ENCODE measurements at regions not wholly inside any gene's neighbourhood (a gene's known extent, or its start where the extent isn't known, plus 50 kb on each side); places are given as distances from the start of the nearest gene placed in this dataset.

DNA sequence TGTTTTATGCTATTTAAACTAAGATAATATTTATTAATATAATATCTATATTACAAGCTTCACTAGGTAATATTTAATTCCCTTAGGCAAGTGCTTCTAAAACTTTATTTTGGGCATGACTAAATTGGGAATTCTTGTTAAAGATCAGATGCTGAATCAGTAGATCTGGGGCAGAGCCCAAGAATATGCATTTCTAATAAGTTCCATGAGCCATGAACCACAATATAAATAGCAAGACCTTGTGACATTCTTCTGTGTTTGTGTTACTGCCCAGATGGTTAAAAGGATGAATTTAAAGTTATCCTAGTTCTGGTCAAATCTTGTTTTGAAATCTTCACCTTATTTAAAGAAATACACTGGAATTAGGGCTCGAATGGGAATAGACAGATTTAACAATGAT is 258.4 kb upstream of the CACNA2D1 start:
- Histone ChIP-seq H3K9ac (ENCODE audit: low read length in 5 of 5) (no peak overlapping the region), H3K9me3 (ENCODE audit: control insufficient read depth in 5 of 5, low read length in 5 of 5) (no peaks in the 10 kb centered on the region), H3K4me1 (ENCODE audit: control insufficient read depth in 5 of 5, insufficient read depth in 5 of 5, low read length in 5 of 5) (no peaks in the 10 kb centered on the region), H3K4me3 (ENCODE audit: low read depth in 1 of 5, low read length in 5 of 5) (no peak overlapping the region), H3K27ac (ENCODE audit: low read depth, low read length) (no peak overlapping the region), H3K27me3 (ENCODE audit: control insufficient read depth in 5 of 5, insufficient read depth in 4 of 5, low read length in 5 of 5) (no peaks in the 10 kb centered on the region), H3K36me3 (ENCODE audit: control insufficient read depth in 5 of 5, insufficient read depth in 5 of 5, low read length in 5 of 5) (no peaks in the 10 kb centered on the region)

DNA sequence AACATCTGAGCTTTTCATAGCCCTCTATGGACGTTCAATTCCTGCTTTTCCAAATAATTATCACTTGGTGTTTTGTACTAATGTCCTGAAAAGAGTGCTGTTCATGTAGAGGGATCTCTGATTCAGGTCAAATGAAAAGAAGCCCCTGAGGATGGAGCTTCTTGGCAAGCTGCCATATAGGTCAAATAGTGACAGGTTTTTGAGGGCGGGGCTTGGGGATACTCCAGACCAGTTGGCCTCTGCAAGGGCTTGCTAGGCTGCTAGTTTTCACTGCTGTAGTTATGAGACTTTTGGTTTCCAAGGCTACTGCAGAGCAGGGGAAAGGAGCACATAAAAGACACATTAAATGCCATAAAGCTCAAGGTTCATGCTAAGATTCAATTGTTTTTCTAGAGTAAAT is 257.2 kb upstream of the CACNA2D1 start:
- Histone ChIP-seq H3K9ac (ENCODE audit: low read length in 5 of 5) (no peak overlapping the region), H3K4me3 (ENCODE audit: low read depth in 1 of 5, low read length in 5 of 5) (no peak overlapping the region), H3K27me3 (ENCODE audit: control insufficient read depth in 5 of 5, insufficient read depth in 4 of 5, low read length in 5 of 5) (no peaks in the 10 kb centered on the region), H3K27ac (ENCODE audit: low read depth, low read length) (no peak overlapping the region), H3K36me3 (ENCODE audit: control insufficient read depth in 5 of 5, insufficient read depth in 5 of 5, low read length in 5 of 5) (no peaks in the 10 kb centered on the region), H3K9me3 (ENCODE audit: control insufficient read depth in 5 of 5, low read length in 5 of 5) (no peaks in the 10 kb centered on the region), H3K4me1 (ENCODE audit: control insufficient read depth in 5 of 5, insufficient read depth in 5 of 5, low read length in 5 of 5) (no peaks in the 10 kb centered on the region)

DNA sequence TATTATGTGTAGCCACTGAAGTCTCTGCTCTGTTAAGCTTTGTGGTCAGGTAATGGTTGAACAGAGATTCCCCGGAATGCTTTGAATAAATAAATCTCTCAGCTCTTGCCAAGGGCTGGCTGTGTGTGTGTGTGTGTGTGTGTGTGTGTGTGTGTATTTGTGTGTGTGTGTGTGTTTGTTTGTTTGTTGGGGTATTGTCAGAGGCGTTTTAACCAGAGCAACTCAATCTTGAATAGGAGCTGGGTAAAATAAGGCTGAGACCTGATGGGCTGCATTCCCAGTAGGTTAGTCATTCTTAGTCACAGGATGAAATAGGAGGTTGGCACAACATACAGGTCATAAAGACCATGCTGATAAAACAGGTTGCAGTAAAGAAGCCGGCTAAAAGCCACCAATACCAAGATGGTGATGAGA is 256.2 kb upstream of the CACNA2D1 start:
- H3K9me3 ChIP-seq (ENCODE audit: control insufficient read depth in 5 of 5, low read length in 5 of 5) = no peaks in the 10 kb centered on the region
- H3K36me3 ChIP-seq (ENCODE audit: control insufficient read depth in 5 of 5, insufficient read depth in 5 of 5, low read length in 5 of 5) = no peaks in the 10 kb centered on the region
- H3K4me3 ChIP-seq (ENCODE audit: low read depth in 1 of 5, low read length in 5 of 5) = no peak overlapping the region
- no peak overlapping the region for H3K9ac ChIP-seq (ENCODE audit: low read length in 5 of 5)
- no peaks in the 10 kb centered on the region for H3K4me1 ChIP-seq (ENCODE audit: control insufficient read depth in 5 of 5, insufficient read depth in 5 of 5, low read length in 5 of 5)
- no peak overlapping the region for H3K27ac ChIP-seq (ENCODE audit: low read depth, low read length)
- no peaks in the 10 kb centered on the region for H3K27me3 ChIP-seq (ENCODE audit: control insufficient read depth in 5 of 5, insufficient read depth in 4 of 5, low read length in 5 of 5)

GRCh38 chr7:82697897-82698296 is 254.3 kb upstream of the CACNA2D1 start:
- no peaks in the 10 kb centered on the region for H3K9me3 ChIP-seq (ENCODE audit: control insufficient read depth in 5 of 5, low read length in 5 of 5)
- no peak overlapping the region for H3K9ac ChIP-seq (ENCODE audit: low read length in 5 of 5)
- no peak overlapping the region for H3K4me3 ChIP-seq (ENCODE audit: low read depth in 1 of 5, low read length in 5 of 5)
- no peaks in the 10 kb centered on the region for H3K27me3 ChIP-seq (ENCODE audit: control insufficient read depth in 5 of 5, insufficient read depth in 4 of 5, low read length in 5 of 5)
- no peak overlapping the region for H3K27ac ChIP-seq (ENCODE audit: low read depth, low read length)
- H3K4me1 ChIP-seq (ENCODE audit: control insufficient read depth in 5 of 5, insufficient read depth in 5 of 5, low read length in 5 of 5) = no peaks in the 10 kb centered on the region
- no peaks in the 10 kb centered on the region for H3K36me3 ChIP-seq (ENCODE audit: control insufficient read depth in 5 of 5, insufficient read depth in 5 of 5, low read length in 5 of 5)

GRCh38 chr7:82696631-82697030 is 253.1 kb upstream of the CACNA2D1 start:
- H3K36me3 ChIP-seq (ENCODE audit: control insufficient read depth in 5 of 5, insufficient read depth in 5 of 5, low read length in 5 of 5) = no peaks in the 10 kb centered on the region
- H3K4me1 ChIP-seq (ENCODE audit: control insufficient read depth in 5 of 5, insufficient read depth in 5 of 5, low read length in 5 of 5) = no peaks in the 10 kb centered on the region
- no peaks in the 10 kb centered on the region for H3K9me3 ChIP-seq (ENCODE audit: control insufficient read depth in 5 of 5, low read length in 5 of 5)
- H3K27ac ChIP-seq (ENCODE audit: low read depth, low read length) = no peak overlapping the region
- H3K4me3 ChIP-seq (ENCODE audit: low read depth in 1 of 5, low read length in 5 of 5) = no peak overlapping the region
- H3K27me3 ChIP-seq (ENCODE audit: control insufficient read depth in 5 of 5, insufficient read depth in 4 of 5, low read length in 5 of 5) = no peaks in the 10 kb centered on the region
- no peak overlapping the region for H3K9ac ChIP-seq (ENCODE audit: low read length in 5 of 5)

DNA sequence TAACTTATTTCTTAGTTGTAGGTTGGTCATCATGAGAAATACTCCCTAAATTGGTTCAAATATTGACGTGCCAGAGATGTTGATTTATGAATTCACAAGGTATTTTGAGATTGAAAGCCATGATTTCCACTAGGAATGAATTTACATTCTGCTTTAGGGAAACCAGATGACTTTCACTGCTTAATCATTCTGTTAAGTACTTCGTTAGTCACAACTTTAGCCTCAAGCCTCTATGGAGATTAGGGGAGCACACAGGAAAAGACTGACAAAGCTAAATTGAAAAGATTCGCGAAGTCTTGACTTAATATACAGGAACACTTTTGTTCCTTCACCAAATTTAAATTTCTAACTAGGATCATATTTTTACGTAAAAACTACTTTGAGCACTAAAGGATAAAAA is 250.4 kb upstream of the CACNA2D1 start:
- H3K27me3 ChIP-seq (ENCODE audit: control insufficient read depth in 5 of 5, insufficient read depth in 4 of 5, low read length in 5 of 5) = no peaks in the 10 kb centered on the region
- no peaks in the 10 kb centered on the region for H3K9me3 ChIP-seq (ENCODE audit: control insufficient read depth in 5 of 5, low read length in 5 of 5)
- no peaks in the 10 kb centered on the region for H3K4me1 ChIP-seq (ENCODE audit: control insufficient read depth in 5 of 5, insufficient read depth in 5 of 5, low read length in 5 of 5)
- no peaks in the 10 kb centered on the region for H3K36me3 ChIP-seq (ENCODE audit: control insufficient read depth in 5 of 5, insufficient read depth in 5 of 5, low read length in 5 of 5)
- H3K4me3 ChIP-seq (ENCODE audit: low read depth in 1 of 5, low read length in 5 of 5) = no peak overlapping the region
- no peak overlapping the region for H3K9ac ChIP-seq (ENCODE audit: low read length in 5 of 5)
- H3K27ac ChIP-seq (ENCODE audit: low read depth, low read length) = no peak overlapping the region

GRCh38 chr7:82690929-82691328 is 247.4 kb upstream of the CACNA2D1 start:
- Histone ChIP-seq H3K4me3 (ENCODE audit: low read depth in 1 of 5, low read length in 5 of 5) (no peak overlapping the region), H3K9me3 (ENCODE audit: control insufficient read depth in 5 of 5, low read length in 5 of 5) (no peaks in the 10 kb centered on the region), H3K27ac (ENCODE audit: low read depth, low read length) (no peak overlapping the region), H3K9ac (ENCODE audit: low read length in 5 of 5) (no peak overlapping the region), H3K36me3 (ENCODE audit: control insufficient read depth in 5 of 5, insufficient read depth in 5 of 5, low read length in 5 of 5) (no peaks in the 10 kb centered on the region), H3K27me3 (ENCODE audit: control insufficient read depth in 5 of 5, insufficient read depth in 4 of 5, low read length in 5 of 5) (no peaks in the 10 kb centered on the region), H3K4me1 (ENCODE audit: control insufficient read depth in 5 of 5, insufficient read depth in 5 of 5, low read length in 5 of 5) (no peaks in the 10 kb centered on the region)

DNA sequence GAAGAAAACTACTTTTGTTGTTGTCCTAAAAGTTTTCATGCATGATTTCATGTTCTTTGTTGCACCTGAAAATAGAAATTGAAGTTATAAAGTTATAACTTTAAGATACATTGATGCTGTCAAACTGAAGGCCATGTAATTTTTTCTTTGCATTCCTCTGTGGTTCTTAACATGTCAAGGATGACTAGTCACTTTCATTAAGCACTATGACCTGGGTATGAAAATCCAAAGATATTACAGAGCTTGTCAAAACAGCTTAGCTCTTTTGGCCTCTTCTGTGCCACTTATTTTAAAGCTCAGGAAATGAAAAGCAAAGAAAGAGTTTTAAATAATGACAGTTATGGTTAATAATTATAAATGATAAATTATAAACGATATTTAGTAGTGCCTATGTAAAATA is 241.6 kb upstream of the CACNA2D1 start:
- H3K27ac ChIP-seq (ENCODE audit: low read depth, low read length) = no peak overlapping the region
- H3K4me1 ChIP-seq (ENCODE audit: control insufficient read depth in 5 of 5, insufficient read depth in 5 of 5, low read length in 5 of 5) = no peaks in the 10 kb centered on the region
- no peaks in the 10 kb centered on the region for H3K9me3 ChIP-seq (ENCODE audit: control insufficient read depth in 5 of 5, low read length in 5 of 5)
- no peak overlapping the region for H3K4me3 ChIP-seq (ENCODE audit: low read depth in 1 of 5, low read length in 5 of 5)
- H3K27me3 ChIP-seq (ENCODE audit: control insufficient read depth in 5 of 5, insufficient read depth in 4 of 5, low read length in 5 of 5) = no peaks in the 10 kb centered on the region
- H3K9ac ChIP-seq (ENCODE audit: low read length in 5 of 5) = no peak overlapping the region
- H3K36me3 ChIP-seq (ENCODE audit: control insufficient read depth in 5 of 5, insufficient read depth in 5 of 5, low read length in 5 of 5) = no peaks in the 10 kb centered on the region

DNA sequence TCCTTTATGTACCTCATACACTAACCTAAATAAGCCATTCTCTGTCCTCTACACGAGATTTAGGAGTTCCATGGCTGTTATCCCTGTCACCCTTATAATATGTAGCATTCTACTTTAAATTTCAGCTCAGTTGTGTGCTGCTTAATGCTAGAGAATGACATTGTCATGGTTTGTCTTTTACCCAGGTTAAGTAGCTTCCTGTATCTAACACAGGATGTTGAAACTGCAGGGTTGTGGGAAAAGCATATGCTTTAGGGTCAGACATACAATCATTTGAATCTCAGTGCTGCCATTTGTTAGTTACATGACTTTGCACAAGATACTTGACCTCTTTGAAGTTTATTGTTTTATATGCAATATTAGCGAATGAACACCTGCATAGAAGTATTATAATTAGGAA is 235.1 kb upstream of the CACNA2D1 start:
- H3K27ac ChIP-seq (ENCODE audit: low read depth, low read length) = no peak overlapping the region
- H3K4me1 ChIP-seq (ENCODE audit: control insufficient read depth in 5 of 5, insufficient read depth in 5 of 5, low read length in 5 of 5) = peaks cover 0 to 3% (median 0%) of the 10 kb centered on the region in 5 donors
- H3K4me3 ChIP-seq (ENCODE audit: low read depth in 1 of 5, low read length in 5 of 5) = no peak overlapping the region
- H3K27me3 ChIP-seq (ENCODE audit: control insufficient read depth in 5 of 5, insufficient read depth in 4 of 5, low read length in 5 of 5) = no peaks in the 10 kb centered on the region
- no peaks in the 10 kb centered on the region for H3K36me3 ChIP-seq (ENCODE audit: control insufficient read depth in 5 of 5, insufficient read depth in 5 of 5, low read length in 5 of 5)
- no peak overlapping the region for H3K9ac ChIP-seq (ENCODE audit: low read length in 5 of 5)
- H3K9me3 ChIP-seq (ENCODE audit: control insufficient read depth in 5 of 5, low read length in 5 of 5) = no peaks in the 10 kb centered on the region

GRCh38 chr7:82678259-82678658 is 234.7 kb upstream of the CACNA2D1 start:
- no peak overlapping the region for H3K27ac ChIP-seq (ENCODE audit: low read depth, low read length)
- no peaks in the 10 kb centered on the region for H3K27me3 ChIP-seq (ENCODE audit: control insufficient read depth in 5 of 5, insufficient read depth in 4 of 5, low read length in 5 of 5)
- H3K9me3 ChIP-seq (ENCODE audit: control insufficient read depth in 5 of 5, low read length in 5 of 5) = no peaks in the 10 kb centered on the region
- no peak overlapping the region for H3K9ac ChIP-seq (ENCODE audit: low read length in 5 of 5)
- H3K36me3 ChIP-seq (ENCODE audit: control insufficient read depth in 5 of 5, insufficient read depth in 5 of 5, low read length in 5 of 5) = no peaks in the 10 kb centered on the region
- H3K4me1 ChIP-seq (ENCODE audit: control insufficient read depth in 5 of 5, insufficient read depth in 5 of 5, low read length in 5 of 5) = peaks cover 0 to 3% (median 0%) of the 10 kb centered on the region in 5 donors
- no peak overlapping the region for H3K4me3 ChIP-seq (ENCODE audit: low read depth in 1 of 5, low read length in 5 of 5)

DNA sequence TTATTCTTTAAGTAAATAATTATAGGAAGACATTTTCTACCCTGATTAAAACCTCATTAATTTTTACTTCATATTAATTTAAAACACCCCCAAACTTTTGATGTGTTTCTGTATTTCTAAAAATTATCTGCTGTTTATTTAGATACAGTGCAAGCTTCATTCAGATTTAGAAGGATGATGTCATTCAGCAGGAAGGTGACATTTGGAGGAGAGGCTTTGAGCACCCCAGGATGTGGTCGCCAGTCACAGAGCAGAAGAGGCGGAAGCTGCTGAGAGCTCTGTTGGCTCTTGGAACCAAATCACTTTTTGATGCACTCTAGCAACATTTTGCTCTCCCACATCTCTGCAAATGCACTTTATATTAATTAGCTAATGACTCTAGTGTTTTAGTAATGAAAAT is 233.9 kb upstream of the CACNA2D1 start:
- no peaks in the 10 kb centered on the region for H3K36me3 ChIP-seq (ENCODE audit: control insufficient read depth in 5 of 5, insufficient read depth in 5 of 5, low read length in 5 of 5)
- peaks cover 0 to 3% (median 0%) of the 10 kb centered on the region in 5 donors for H3K4me1 ChIP-seq (ENCODE audit: control insufficient read depth in 5 of 5, insufficient read depth in 5 of 5, low read length in 5 of 5)
- H3K9ac ChIP-seq (ENCODE audit: low read length in 5 of 5) = no peak overlapping the region
- no peak overlapping the region for H3K27ac ChIP-seq (ENCODE audit: low read depth, low read length)
- H3K4me3 ChIP-seq (ENCODE audit: low read depth in 1 of 5, low read length in 5 of 5) = no peak overlapping the region
- no peaks in the 10 kb centered on the region for H3K27me3 ChIP-seq (ENCODE audit: control insufficient read depth in 5 of 5, insufficient read depth in 4 of 5, low read length in 5 of 5)
- H3K9me3 ChIP-seq (ENCODE audit: control insufficient read depth in 5 of 5, low read length in 5 of 5) = no peaks in the 10 kb centered on the region

Measured in subcutaneous abdominal adipose tissue (tissue), 5 donors.